Coronary artery (tissue), 2 donors: ENCODE measurements at regions not wholly inside any gene's neighbourhood (a gene's known extent, or its start where the extent isn't known, plus 50 kb on each side); places are given as distances from the start of the nearest gene placed in this dataset.
A peak's percentile ranks its signal among the peaks of the same experiment; 100 is the strongest.

Experiments used
- DNase-seq: peaks from one replicate; pipeline ENCODE4 v3.0.0-alpha.2; 2017; ENCODE audit warnings: low spot score
- H3K27ac ChIP-seq, 2 donors: fragments of 200-600 bp; sonication (generic); one replicate each; pipeline ENCODE4 v1.5.1; 2016 to 2019
- H3K4me3 ChIP-seq: fragments of 200-600 bp; sonication (generic); 2 replicates; pipeline ENCODE4 v1.5.1; 2016; ENCODE audit warnings: mild to moderate bottlenecking, moderate library complexity
- TF ChIP-seq, protein P1 (sequence below): fragments of 200-600 bp; sonication (generic); IDR thresholded peaks from one replicate; pipeline ENCODE4 v1.5.1; 2019; ENCODE audit warnings: antibody characterized with exemption

DNA sequence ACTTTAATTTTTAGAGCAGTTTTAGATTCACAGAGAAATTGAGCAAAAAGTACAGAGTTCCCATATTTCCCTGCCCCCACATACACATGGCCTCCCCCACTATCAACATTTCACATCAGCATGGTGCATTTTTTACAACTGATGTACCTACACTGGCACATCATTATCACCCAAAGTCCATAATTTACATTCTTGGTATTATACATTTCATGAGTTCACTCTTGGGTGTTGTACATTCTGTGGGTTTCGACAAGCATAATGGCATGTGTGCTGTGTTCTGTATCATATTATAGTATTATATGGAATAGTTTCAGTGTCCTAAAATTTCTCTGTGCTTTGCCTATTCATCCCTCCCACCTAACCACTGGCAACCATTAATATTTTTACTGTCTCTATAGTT, 419.8 kb upstream of the THBS1 start:
- DNase-seq = no peak
- no peak overlapping the region for H3K4me3 ChIP-seq
- no peak overlapping the region for H3K27ac ChIP-seq
- TF ChIP-seq, protein P1, sequence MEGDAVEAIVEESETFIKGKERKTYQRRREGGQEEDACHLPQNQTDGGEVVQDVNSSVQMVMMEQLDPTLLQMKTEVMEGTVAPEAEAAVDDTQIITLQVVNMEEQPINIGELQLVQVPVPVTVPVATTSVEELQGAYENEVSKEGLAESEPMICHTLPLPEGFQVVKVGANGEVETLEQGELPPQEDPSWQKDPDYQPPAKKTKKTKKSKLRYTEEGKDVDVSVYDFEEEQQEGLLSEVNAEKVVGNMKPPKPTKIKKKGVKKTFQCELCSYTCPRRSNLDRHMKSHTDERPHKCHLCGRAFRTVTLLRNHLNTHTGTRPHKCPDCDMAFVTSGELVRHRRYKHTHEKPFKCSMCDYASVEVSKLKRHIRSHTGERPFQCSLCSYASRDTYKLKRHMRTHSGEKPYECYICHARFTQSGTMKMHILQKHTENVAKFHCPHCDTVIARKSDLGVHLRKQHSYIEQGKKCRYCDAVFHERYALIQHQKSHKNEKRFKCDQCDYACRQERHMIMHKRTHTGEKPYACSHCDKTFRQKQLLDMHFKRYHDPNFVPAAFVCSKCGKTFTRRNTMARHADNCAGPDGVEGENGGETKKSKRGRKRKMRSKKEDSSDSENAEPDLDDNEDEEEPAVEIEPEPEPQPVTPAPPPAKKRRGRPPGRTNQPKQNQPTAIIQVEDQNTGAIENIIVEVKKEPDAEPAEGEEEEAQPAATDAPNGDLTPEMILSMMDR = no peak

DNA sequence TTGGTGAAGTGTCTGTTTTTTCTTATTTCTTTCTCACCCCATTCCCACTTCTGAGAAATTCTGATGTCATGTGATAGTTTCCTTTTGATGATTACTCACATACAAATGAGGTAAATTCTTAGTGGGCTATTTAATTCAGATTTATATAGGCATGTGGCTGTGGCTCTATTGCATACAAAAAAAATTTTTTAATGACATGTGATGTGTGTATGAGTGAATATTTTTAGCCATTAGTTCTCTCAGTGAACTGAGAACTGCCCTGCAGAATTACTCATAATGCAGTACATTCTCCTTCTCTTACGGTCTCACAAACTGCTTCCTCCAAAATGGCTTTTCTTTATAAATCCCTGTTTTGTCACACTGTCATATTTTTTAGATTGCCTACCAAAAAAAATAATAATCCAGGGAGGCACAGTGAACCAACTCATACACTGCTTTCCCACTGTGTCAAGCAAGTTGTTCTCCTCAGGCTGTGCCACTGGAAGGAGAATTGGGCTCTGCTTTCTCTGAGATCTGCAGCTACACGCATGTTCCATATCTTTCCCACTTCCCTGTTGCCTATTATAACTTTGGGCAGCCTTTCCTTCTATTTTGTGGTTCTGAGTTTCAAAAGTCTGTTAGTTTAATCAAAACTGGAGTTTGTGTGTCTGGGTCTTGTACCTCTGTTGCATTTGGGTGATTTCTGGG, 415.7 kb upstream of the THBS1 start:
- TF ChIP-seq, protein P1 = no peak
- DNase-seq = no peak
- Histone ChIP-seq H3K4me3 (no peak overlapping the region), H3K27ac (peak overlapping the region; percentile 60 to 80)

DNA sequence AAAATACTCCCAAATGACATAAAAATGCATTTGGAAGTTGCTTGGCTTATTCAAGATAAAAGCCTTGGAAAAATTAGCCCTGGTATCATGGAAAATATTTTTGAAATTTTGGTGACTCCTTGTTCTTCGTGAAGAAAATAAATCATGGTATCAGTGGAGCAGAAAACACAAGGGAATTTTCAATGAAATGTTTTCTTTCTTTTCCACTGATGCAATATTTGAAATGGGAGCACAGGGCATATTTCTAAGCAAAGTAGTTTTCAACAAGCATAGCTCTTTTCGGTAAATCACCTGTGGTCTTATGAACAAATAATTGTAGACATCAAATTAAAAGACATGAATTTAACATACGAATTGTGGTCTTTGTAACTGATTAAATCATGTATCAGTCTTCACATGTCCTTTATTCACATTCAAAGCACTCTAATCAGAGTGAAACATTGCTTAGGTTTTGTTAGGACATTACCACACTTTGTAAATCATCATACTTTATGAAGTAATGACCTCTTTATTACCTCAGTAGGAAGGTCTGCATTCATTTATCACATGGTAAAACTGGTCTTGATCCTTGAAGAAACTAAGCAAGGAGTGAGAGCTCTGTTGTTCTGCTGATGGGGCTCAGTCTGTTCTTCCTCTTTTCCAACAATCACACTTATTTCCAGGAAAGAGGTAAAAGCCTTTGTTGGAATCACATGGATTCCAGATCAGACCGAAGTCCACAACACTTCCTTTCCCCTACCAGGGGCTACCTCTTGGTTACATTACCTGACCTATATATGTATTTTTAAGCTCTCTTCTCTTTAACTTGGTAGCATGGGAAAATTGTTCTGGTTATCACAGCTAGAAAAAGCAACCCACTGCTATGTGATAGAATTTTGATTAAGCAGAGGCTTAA, 413.5 kb upstream of the THBS1 start:
- H3K27ac ChIP-seq = peak overlapping the region; percentile 60 to 80
- DNase-seq = no peak
- TF ChIP-seq, protein P1 = no peak
- no peak overlapping the region for H3K4me3 ChIP-seq

DNA sequence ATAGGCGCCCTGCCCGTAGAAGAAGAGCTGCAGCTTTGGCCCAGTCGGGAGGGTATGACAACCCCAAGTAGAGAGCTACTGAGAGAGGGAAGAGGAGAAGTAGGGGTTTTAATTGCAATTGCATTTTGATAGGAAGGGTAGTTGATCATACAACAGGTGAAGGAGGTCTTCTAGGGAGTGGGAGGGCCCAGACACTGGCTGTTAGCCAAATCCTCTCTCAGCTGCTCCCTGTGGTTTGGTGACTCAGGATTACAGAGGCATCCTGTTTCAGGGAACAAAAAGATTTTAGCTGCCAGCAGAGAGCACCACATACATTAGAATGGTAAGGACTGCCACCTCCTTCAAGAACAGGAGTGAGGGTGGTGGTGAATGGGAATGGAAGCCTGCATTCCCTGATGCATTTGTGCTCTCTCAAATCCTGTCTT, 408.9 kb upstream of the THBS1 start:
- TF ChIP-seq, protein P1 = no peak
- peak; percentile 79 for DNase-seq
- H3K27ac ChIP-seq = peak overlapping the region in 1 of 2 donors; percentile 35
- H3K4me3 ChIP-seq = no peak overlapping the region

DNA sequence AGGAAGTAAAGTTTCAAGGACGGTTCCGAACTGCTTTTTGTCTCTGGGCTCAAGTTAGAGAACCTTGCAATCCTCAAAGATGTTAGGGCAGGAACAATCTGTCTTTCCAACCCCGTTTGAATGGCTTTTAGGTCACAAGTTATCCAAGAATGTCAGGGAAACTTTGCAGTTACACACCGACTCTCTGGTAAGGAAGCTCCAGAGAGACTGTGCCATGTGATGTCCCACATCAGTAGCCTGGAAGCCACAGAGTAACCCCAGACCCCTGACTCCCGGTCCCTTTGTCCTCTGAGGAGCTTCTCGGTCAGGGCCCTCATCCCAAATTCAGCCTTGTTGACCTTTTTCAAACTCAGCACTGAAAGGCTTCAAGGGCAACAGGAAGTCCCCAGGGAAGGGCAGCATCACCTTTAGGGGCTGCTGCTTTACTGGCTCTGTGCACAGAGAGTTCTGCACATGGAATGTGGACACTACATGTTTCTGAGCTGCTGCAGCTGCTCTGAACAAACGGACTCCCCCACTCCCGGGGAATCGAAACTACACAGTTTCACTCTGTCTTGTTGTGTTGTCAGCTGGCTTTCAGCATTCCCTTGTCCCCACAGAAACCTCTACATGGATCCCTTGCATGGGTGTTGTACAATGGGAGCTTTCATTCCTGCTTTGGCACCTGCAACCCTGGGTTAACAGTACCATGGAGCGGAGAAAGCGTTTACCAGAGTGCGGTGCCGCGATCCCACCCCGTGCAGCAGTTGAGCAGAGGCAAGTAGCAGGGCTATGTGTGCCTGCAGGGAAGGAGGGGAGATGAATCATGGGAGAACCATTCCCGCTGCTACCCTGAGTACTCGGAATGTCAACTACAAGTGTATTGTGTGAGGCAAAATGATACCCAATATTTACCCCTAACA, 408.2 kb upstream of the THBS1 start:
- TF ChIP-seq, protein P1 = no peak
- H3K4me3 ChIP-seq = peak overlapping the region; percentile 45
- DNase-seq = no peak
- H3K27ac ChIP-seq = peak overlapping the region in 1 of 2 donors; percentile 35

DNA sequence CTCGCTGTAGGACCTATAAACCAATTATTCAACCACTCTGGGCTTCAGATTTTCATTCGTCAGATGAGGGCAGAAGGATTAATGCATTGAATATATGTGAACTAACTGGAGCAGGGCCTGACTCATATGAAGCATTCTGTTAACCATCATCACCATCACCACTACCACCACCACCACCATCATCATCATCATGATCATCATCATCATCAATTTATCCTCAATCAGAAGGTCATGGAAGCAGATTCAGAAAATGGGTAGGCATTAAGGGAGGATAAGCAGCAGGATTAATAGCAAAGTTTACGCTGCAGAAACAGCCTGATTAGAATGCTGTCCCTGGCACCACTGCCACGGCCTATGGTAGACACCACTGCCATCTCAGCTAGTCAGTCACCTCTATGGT, 407.5 kb upstream of the THBS1 start:
- H3K4me3 ChIP-seq = no peak overlapping the region
- TF ChIP-seq, protein P1 = no peak
- peak overlapping the region in 1 of 2 donors; percentile 35 for H3K27ac ChIP-seq
- no peak for DNase-seq
